H9 (cell line): ENCODE measurements at regions not wholly inside any gene's neighbourhood (a gene's known extent, or its start where the extent isn't known, plus 50 kb on each side); places are given as distances from the start of the nearest gene placed in this dataset.

Experiments used
- DNase-seq: peaks from one replicate; pipeline ENCODE4 v3.0.0-alpha.2; 2017
- H2AFZ ChIP-seq: one replicate; pipeline ENCODE4 v1.6.1; 2013; ENCODE audit warnings: mild to moderate bottlenecking, low read length, control low read depth, moderate library complexity
- H2AK5ac ChIP-seq: 2 replicates; pipeline ENCODE4 v1.6.1; 2013; ENCODE audit warnings: low read length, control low read depth, mixed read lengths; ENCODE audit not compliant: insufficient read length
- H2BK120ac ChIP-seq: one replicate; pipeline ENCODE4 v1.6.1; 2013; ENCODE audit warnings: low read depth, mild to moderate bottlenecking, low read length, control low read depth, inconsistent platforms; ENCODE audit not compliant: poor library complexity, severe bottlenecking
- H2BK12ac ChIP-seq: 2 replicates; pipeline ENCODE4 v1.6.1; 2013; ENCODE audit warnings: low read length, control low read depth, mixed read lengths, low read depth; ENCODE audit not compliant: insufficient read length
- H2BK15ac ChIP-seq: 2 replicates; pipeline ENCODE4 v1.6.1; 2013; ENCODE audit warnings: low read depth, low read length, control low read depth
- H2BK20ac ChIP-seq: one replicate; pipeline ENCODE4 v1.6.1; 2013; ENCODE audit warnings: low read depth, mild to moderate bottlenecking, low read length, control low read depth, inconsistent platforms; ENCODE audit not compliant: poor library complexity, severe bottlenecking
- H2BK5ac ChIP-seq: 2 replicates; pipeline ENCODE4 v1.6.1; 2013; ENCODE audit warnings: low read length, control low read depth, mixed read lengths; ENCODE audit not compliant: insufficient read length
- H3K14ac ChIP-seq: 2 replicates; pipeline ENCODE4 v1.6.1; 2013; ENCODE audit warnings: low read length, control low read depth; ENCODE audit not compliant: insufficient read depth
- H3K18ac ChIP-seq: 2 replicates; pipeline ENCODE4 v1.6.1; 2013; ENCODE audit warnings: low read depth, mild to moderate bottlenecking, mixed read lengths, low read length, control low read depth; ENCODE audit not compliant: insufficient read length
- H3K23ac ChIP-seq: 2 replicates; pipeline ENCODE4 v1.6.1; 2013; ENCODE audit warnings: low read length, control low read depth, mixed read lengths, low read depth; ENCODE audit not compliant: insufficient read length
- H3K23me2 ChIP-seq: 2 replicates; pipeline ENCODE4 v1.6.1; 2013; ENCODE audit warnings: low read depth, mild to moderate bottlenecking, mixed read lengths, low read length, control low read depth; ENCODE audit not compliant: insufficient read length, poor library complexity, severe bottlenecking
- H3K27ac ChIP-seq: 2 replicates; pipeline ENCODE4 v1.5.1; 2013; ENCODE audit warnings: low read length, control low read depth, mixed read lengths, low read depth; ENCODE audit not compliant: insufficient read length
- H3K27me3 ChIP-seq: 2 replicates; pipeline ENCODE4 v1.6.1; 2013; ENCODE audit warnings: low read length, control low read depth, inconsistent platforms; ENCODE audit not compliant: insufficient read depth
- H3K4ac ChIP-seq: 2 replicates; pipeline ENCODE4 v1.6.1; 2013; ENCODE audit warnings: low read depth, mild to moderate bottlenecking, control low read depth, inconsistent platforms, low read length, moderate library complexity
- H3K4me1 ChIP-seq: 2 replicates; pipeline ENCODE4 v1.6.1; 2013; ENCODE audit warnings: low read length, control low read depth, inconsistent platforms; ENCODE audit not compliant: insufficient read depth
- H3K4me2 ChIP-seq: 2 replicates; pipeline ENCODE4 v1.6.1; 2013; ENCODE audit warnings: low read length, control low read depth, mixed read lengths; ENCODE audit not compliant: insufficient read length, insufficient read depth
- H3K56ac ChIP-seq: 2 replicates; pipeline ENCODE4 v1.6.1; 2013; ENCODE audit warnings: low read depth, mild to moderate bottlenecking, mixed read lengths, low read length, control low read depth; ENCODE audit not compliant: insufficient read length
- H3K79me1 ChIP-seq: 2 replicates; pipeline ENCODE4 v1.6.1; 2013; ENCODE audit warnings: low read depth, mild to moderate bottlenecking, moderate library complexity, low read length, control low read depth, inconsistent platforms; ENCODE audit not compliant: insufficient read depth, poor library complexity, severe bottlenecking
- H3K79me2 ChIP-seq: 2 replicates; pipeline ENCODE4 v1.6.1; 2013; ENCODE audit warnings: low read length, control low read depth, inconsistent platforms; ENCODE audit not compliant: insufficient read depth
- H3K9ac ChIP-seq: 2 replicates; pipeline ENCODE4 v1.6.1; 2013; ENCODE audit warnings: low read length, control low read depth, mixed read lengths; ENCODE audit not compliant: insufficient read length; ENCODE audit errors: extremely low read depth
- H3K9me3 ChIP-seq: one replicate; pipeline ENCODE4 v1.6.1; 2013; ENCODE audit warnings: low read depth, low read length, inconsistent platforms; ENCODE audit not compliant: control insufficient read depth
- H3T11ph ChIP-seq: one replicate; pipeline ENCODE4 v1.6.1; 2013; ENCODE audit warnings: mild to moderate bottlenecking, low read length, control low read depth, inconsistent platforms
- H4K20me1 ChIP-seq: one replicate; pipeline ENCODE4 v1.6.1; 2013; ENCODE audit not compliant: control insufficient read depth, insufficient read length, insufficient read depth
- H4K5ac ChIP-seq: 2 replicates; pipeline ENCODE4 v1.6.1; 2013; ENCODE audit warnings: low read depth, mild to moderate bottlenecking, mixed read lengths, low read length, control low read depth; ENCODE audit not compliant: insufficient read length
- H4K8ac ChIP-seq: replicated peaks from 2 replicates; pipeline ENCODE4 v1.6.1; 2013; ENCODE audit warnings: low read length, control low read depth, mixed read lengths, low read depth; ENCODE audit not compliant: insufficient read length
- H4K91ac ChIP-seq: 2 replicates; pipeline ENCODE4 v1.6.1; 2013; ENCODE audit warnings: low read depth, mild to moderate bottlenecking, moderate library complexity, mixed read lengths, low read length, control low read depth; ENCODE audit not compliant: insufficient read length
- H3K27ac Mint-ChIP-seq, 3 experiments: 2 replicates in 2 of 3; 3 replicates in 1 of 3; pipeline ENCODE4 v1.8.0; 2020 to 2021; ENCODE audit warnings: mixed read lengths in 3 of 3, mild to moderate bottlenecking in 1 of 3, moderate library complexity in 1 of 3
- H3K27me3 Mint-ChIP-seq: 2 replicates; pipeline ENCODE4 v1.8.0; 2021; ENCODE audit warnings: low read depth, mild to moderate bottlenecking, moderate library complexity, mixed read lengths
- H3K36me3 Mint-ChIP-seq, 3 experiments: 2 replicates in 2 of 3; 3 replicates in 1 of 3; pipeline ENCODE4 v1.8.0; 2020 to 2021; ENCODE audit warnings: low read depth in 3 of 3, mixed read lengths in 3 of 3; ENCODE audit not compliant: insufficient read depth in 1 of 3
- H3K4me1 Mint-ChIP-seq, 2 experiments: 2 replicates each; pipeline ENCODE4 v1.8.0; 2020; ENCODE audit warnings: mixed read lengths in 2 of 2
- H3K4me3 Mint-ChIP-seq, 2 experiments: 2 replicates in 1 of 2; 3 replicates in 1 of 2; pipeline ENCODE4 v1.8.0; 2020 to 2021; ENCODE audit warnings: mild to moderate bottlenecking in 2 of 2, mixed read lengths in 2 of 2, moderate library complexity in 1 of 2
- H3K9me3 Mint-ChIP-seq, 2 experiments: 2 replicates in 1 of 2; 3 replicates in 1 of 2; pipeline ENCODE4 v1.8.0; 2020; ENCODE audit warnings: mild to moderate bottlenecking in 2 of 2, mixed read lengths in 2 of 2, moderate library complexity in 1 of 2
- CTCF ChIP-seq: fragments of 200-600 bp; sonication (generic); conservative IDR thresholded peaks from 3 replicates; pipeline ENCODE4 v1.8.0; 2021; ENCODE audit warnings: antibody characterized with exemption, mild to moderate bottlenecking
- WGBS: extraction: QIAGEN DNeasy Blood & Tissue Kit; methylation state at CpG from one replicate; pipeline ENCODE4 v1.1.7; 2013; ENCODE audit warnings: missing lambda C conversion rate, low lambda C conversion rate, mixed read lengths; ENCODE audit not compliant: insufficient read length; ENCODE audit errors: extremely low coverage; 5-methylcytosine and 5-hydroxymethylcytosine counted together

GRCh38 chr10:78437407-78437768 is 403.7 kb downstream of the RPS24 start:
- H3K18ac ChIP-seq, result no peak overlapping the region
- no peak overlapping the region for H3K4ac ChIP-seq
- no peak overlapping the region for H2AFZ ChIP-seq
- H3K14ac ChIP-seq, result no peak overlapping the region
- no peak overlapping the region for H2BK12ac ChIP-seq
- no peak overlapping the region for H2BK120ac ChIP-seq
- H3K36me3 Mint-ChIP-seq, result no peaks in the 10 kb centered on the region; a peak in 1 of 7 replicates
- no peak overlapping the region for H3T11ph ChIP-seq
- no peak overlapping the region for H2AK5ac ChIP-seq
- no peak overlapping the region for H3K9ac ChIP-seq
- no peaks in the 10 kb centered on the region for H3K9me3 Mint-ChIP-seq
- no peaks in the 10 kb centered on the region for H3K4me1 ChIP-seq
- no peak overlapping the region for H3K23ac ChIP-seq
- H3K4me3 Mint-ChIP-seq, result no peak overlapping the region
- WGBS, result no CpG with 5 or more reads among the region's 5 CpGs
- no peak overlapping the region for H4K91ac ChIP-seq
- H3K27ac Mint-ChIP-seq, result no peak overlapping the region
- no peak for TF ChIP-seq CTCF
- H3K79me1 ChIP-seq, result no peaks in the 10 kb centered on the region
- DNase-seq, result no peak
- no peak overlapping the region for H2BK20ac ChIP-seq
- no peak overlapping the region for H3K27ac ChIP-seq
- no peak overlapping the region for H4K5ac ChIP-seq
- H4K8ac ChIP-seq, result no peak overlapping the region
- no peaks in the 10 kb centered on the region for H3K23me2 ChIP-seq
- no peak overlapping the region for H3K4me2 ChIP-seq
- H3K56ac ChIP-seq, result no peak overlapping the region
- peaks cover 16 to 25% of the 10 kb centered on the region in 2 experiments for H3K4me1 Mint-ChIP-seq
- no peak overlapping the region for H2BK5ac ChIP-seq
- peaks cover 5% of the 10 kb centered on the region for H3K27me3 Mint-ChIP-seq
- H2BK15ac ChIP-seq, result no peak overlapping the region
- no peaks in the 10 kb centered on the region for H3K79me2 ChIP-seq
- no peaks in the 10 kb centered on the region for H3K27me3 ChIP-seq
- no peaks in the 10 kb centered on the region for H3K9me3 ChIP-seq
- no peaks in the 10 kb centered on the region for H4K20me1 ChIP-seq
